Endothelial cell of umbilical vein (primary cell): ENCODE measurements at regions not wholly inside any gene's neighbourhood (a gene's known extent, or its start where the extent isn't known, plus 50 kb on each side); places are given as distances from the start of the nearest gene placed in this dataset.

Experiments
- BruUV-seq: library from RNA; stranded (reverse); fragments of 400-500 nt; replicated peaks from 2 replicates; lab custom pipeline; 2021; lab: Mats Ljungman, UMichigan
- CTCF ChIA-PET: fragments of 300-600, 350-600 bp; sonication (Branson Sonifier 250); formaldehyde crosslinking; loops from one replicate; lab custom pipeline; 2021; ENCODE audit warnings: antibody characterized with exemption, inconsistent platforms; lab: Charles Lee
- POLR2A ChIA-PET: fragments of 300-600, 350-600 bp; sonication (Branson Sonifier 250); formaldehyde crosslinking; loops from one replicate; lab custom pipeline; 2021; ENCODE audit warnings: antibody characterized with exemption, inconsistent platforms; lab: Charles Lee
- DNase-seq: peaks from one replicate; pipeline ENCODE4 v3.0.0-alpha.2; 2011; ENCODE audit warnings: low read depth, low spot score
- FAIRE-seq: peaks from 2 replicates; lab custom pipeline; 2011; peaks lifted over from hg19 to GRCh38; lab: Jason Lieb, UNC
- H2AFZ ChIP-seq: 2 replicates; pipeline ENCODE4 v1.6.0; 2012; ENCODE audit warnings: low read depth, low read length, control low read depth, inconsistent platforms
- H3K27ac ChIP-seq: 2 replicates; pipeline ENCODE4 v1.5.1; 2011; ENCODE audit warnings: low read depth, mild to moderate bottlenecking, control low read depth, low read length, moderate library complexity; ENCODE audit not compliant: insufficient read depth
- H3K27me3 ChIP-seq, 2 experiments: 2 replicates each; pipeline versions ENCODE4 v1.6.0 to v1.6.1; 2011; ENCODE audit warnings: low read length in 2 of 2, mixed read lengths in 1 of 2; ENCODE audit not compliant: control insufficient read depth in 2 of 2, insufficient read depth in 2 of 2
- H3K36me3 ChIP-seq, 2 experiments: 2 replicates in 1 of 2; 3 replicates in 1 of 2; pipeline ENCODE4 v1.5.1; 2011; ENCODE audit warnings: low read length in 2 of 2, mild to moderate bottlenecking in 1 of 2, moderate library complexity in 1 of 2; ENCODE audit not compliant: control insufficient read depth in 2 of 2, insufficient read depth in 2 of 2; ENCODE audit errors: extremely low read depth in 1 of 2
- H3K4me1 ChIP-seq: 3 replicates; pipeline ENCODE4 v1.5.1; 2011; ENCODE audit warnings: mild to moderate bottlenecking, low read length; ENCODE audit not compliant: control insufficient read depth, insufficient read depth; ENCODE audit errors: extremely low read depth
- H3K4me2 ChIP-seq: 2 replicates; pipeline ENCODE4 v1.6.1; 2011; ENCODE audit warnings: low read length, control low read depth, mixed read lengths; ENCODE audit not compliant: insufficient read depth
- H3K4me3 ChIP-seq, 3 experiments: fragments of 200-600 bp in 1 of 3; sonication (generic), shearing (Covaris generic) in 1 of 3; replicated peaks in 1 of 3; 2 replicates each; pipeline ENCODE4 v1.5.1; 2011 to 2016; ENCODE audit warnings: control low read depth in 3 of 3, low read length in 3 of 3, mild to moderate bottlenecking in 2 of 3, inconsistent platforms in 1 of 3, low read depth in 1 of 3, moderate library complexity in 1 of 3; ENCODE audit not compliant: insufficient read depth in 1 of 3
- H3K79me2 ChIP-seq: 2 replicates; pipeline ENCODE4 v1.6.0; 2012; ENCODE audit warnings: low read length, inconsistent platforms; ENCODE audit not compliant: control insufficient read depth, insufficient read depth
- H3K9ac ChIP-seq: replicated peaks from 2 replicates; pipeline ENCODE3; 2011; ENCODE audit warnings: low read length, control low read depth; ENCODE audit not compliant: insufficient read depth; ENCODE audit errors: extremely low read depth
- H3K9me1 ChIP-seq: replicated peaks from 3 replicates; pipeline ENCODE4 v1.6.0; 2011; ENCODE audit warnings: mild to moderate bottlenecking, low read length; ENCODE audit not compliant: control insufficient read depth, insufficient read depth; ENCODE audit errors: extremely low read depth
- H3K9me3 ChIP-seq: replicated peaks from 2 replicates; pipeline ENCODE4 v1.5.1; 2012; ENCODE audit warnings: low read length, inconsistent platforms; ENCODE audit not compliant: control insufficient read depth, insufficient read depth
- H4K20me1 ChIP-seq: replicated peaks from 2 replicates; pipeline ENCODE3; 2011; ENCODE audit warnings: mild to moderate bottlenecking, low read length; ENCODE audit not compliant: control insufficient read depth, insufficient read depth; ENCODE audit errors: extremely low read depth
- CTCF ChIP-seq, 2 donors: IDR thresholded peaks; 1 replicate in 1 of 2; 2 replicates in 1 of 2; pipeline ENCODE4 v1.5.1; 2011; ENCODE audit warnings: low read length in 2 of 2, mild to moderate bottlenecking in 2 of 2, moderate library complexity in 2 of 2, control low read depth in 1 of 2, inconsistent platforms in 1 of 2, low read depth in 1 of 2; ENCODE audit not compliant: insufficient read depth in 1 of 2; ENCODE audit errors: extremely low read depth in 1 of 2
- EZH2 ChIP-seq: IDR thresholded peaks from 2 replicates; pipeline ENCODE4 v1.6.1; 2012; ENCODE audit warnings: borderline replicate concordance, low read depth, mild to moderate bottlenecking, moderate library complexity, low read length, inconsistent platforms; ENCODE audit not compliant: severe bottlenecking
- FOS ChIP-seq: IDR thresholded peaks from 2 replicates; pipeline ENCODE4 v1.6.1; 2011; ENCODE audit warnings: mild to moderate bottlenecking, low read length, moderate library complexity, borderline replicate concordance; ENCODE audit not compliant: insufficient read depth
- GATA2 ChIP-seq: IDR thresholded peaks from 2 replicates; pipeline ENCODE4 v1.7.0; 2011; ENCODE audit warnings: low read depth, mild to moderate bottlenecking, moderate library complexity, mixed read lengths, low read length; ENCODE audit not compliant: insufficient read length, insufficient read depth
- JUN ChIP-seq: IDR thresholded peaks from 2 replicates; pipeline ENCODE4 v1.6.1; 2011; ENCODE audit warnings: borderline replicate concordance, low read depth; ENCODE audit not compliant: insufficient read length, insufficient read depth
- MAX ChIP-seq: IDR thresholded peaks from 2 replicates; pipeline ENCODE4 v1.6.1; 2011; ENCODE audit not compliant: insufficient read depth, insufficient read length
- MYC ChIP-seq: IDR thresholded peaks from one replicate; pipeline ENCODE4 v1.6.1; 2011; ENCODE audit warnings: mild to moderate bottlenecking, low read depth, low read length
- POLR2A ChIP-seq: IDR thresholded peaks from 2 replicates; pipeline ENCODE4 v1.6.1; 2012; ENCODE audit warnings: low read depth, mild to moderate bottlenecking, control low read depth, low read length
- POLR2AphosphoS5 ChIP-seq: IDR thresholded peaks from 2 replicates; pipeline ENCODE4 v1.6.1; 2012; ENCODE audit warnings: low read depth, mild to moderate bottlenecking, control low read depth, low read length, moderate library complexity; ENCODE audit not compliant: insufficient read depth
- dilution Hi-C: fragments of 300-500 bp; cut with MboI; formaldehyde crosslinking; loops from one replicate; pipeline ENCODE4 v1.15.0; 2019; ENCODE audit warnings: low sequenced_read_pairs; ENCODE audit not compliant: extremely low pct_ligation_motif_present
- intact Hi-C: fragments of 100-400 bp; cut with micrococcal nuclease; formaldehyde crosslinking; loops from one replicate; pipeline ENCODE4 v1.10.0; 2022

GRCh38 chr15:69858456-69858855 is 239.3 kb downstream of the TLE3 start:
- no peak overlapping the region for H3K9ac ChIP-seq
- ChIA-PET CTCF (no interaction called here), POLR2A (no interaction called here)
- no peaks in the 10 kb centered on the region for H4K20me1 ChIP-seq
- no peak overlapping the region for H3K4me3 ChIP-seq
- H3K36me3 ChIP-seq: no peaks in the 10 kb centered on the region
- H3K4me2 ChIP-seq: no peak overlapping the region
- no peaks in the 10 kb centered on the region for H3K9me1 ChIP-seq
- FAIRE-seq: no peak
- DNase-seq: no peak
- H2AFZ ChIP-seq: no peak overlapping the region
- no peaks in the 10 kb centered on the region for H3K9me3 ChIP-seq
- no peaks in the 10 kb centered on the region for H3K4me1 ChIP-seq
- H3K27me3 ChIP-seq: no peaks in the 10 kb centered on the region
- TF ChIP-seq POLR2AphosphoS5: no peak
- TF ChIP-seq POLR2A: no peak
- TF ChIP-seq MYC: no peak
- no peak for TF ChIP-seq GATA2
- no peak for TF ChIP-seq CTCF (IDR thresholded peaks at IDR 0.05; ENCODE audit: extremely low read depth in 1 of 2, insufficient read depth in 1 of 2, low read depth in 1 of 2, low read length in 2 of 2)
- no peak for TF ChIP-seq JUN
- TF ChIP-seq MAX: no peak
- TF ChIP-seq FOS: no peak
- TF ChIP-seq EZH2: no peak
- no peaks in the 10 kb centered on the region for H3K79me2 ChIP-seq
- H3K27ac ChIP-seq: no peak overlapping the region
- intact Hi-C loops (no loop called here), dilution Hi-C loops (no loop called here)
- no TSS peak for BruUV-seq
